ENCODE measurements at regions not wholly inside any gene's neighbourhood (a gene's known extent, or its start where the extent isn't known, plus 50 kb on each side); places are given as distances from the start of the nearest gene placed in this dataset.

GRCh38 chr2:36088716-36089328 is 266.8 kb upstream of the CRIM1 start:
- TF ChIP-seq CTCF (IDR thresholded peaks at IDR 0.05), result no peak
- no peak for TF ChIP-seq POLR2A (IDR thresholded peaks at IDR 0.05)

All from right lobe of liver (tissue), 4 donors.